ENCODE measurements at regions not wholly inside any gene's neighbourhood (a gene's known extent, or its start where the extent isn't known, plus 50 kb on each side); places are given as distances from the start of the nearest gene placed in this dataset.

- H3K4me3 ChIP-seq = no peak overlapping the region
- ATAC-seq (no peak), DNase-seq (no peak)
- no peaks in the 10 kb centered on the region for H3K4me1 ChIP-seq
- H3K9me3 ChIP-seq = no peaks in the 10 kb centered on the region
- 35 to 46% methylated on average over 1 of the region's 1 CpG for WGBS, 2 donors
- TF ChIP-seq, protein P1, sequence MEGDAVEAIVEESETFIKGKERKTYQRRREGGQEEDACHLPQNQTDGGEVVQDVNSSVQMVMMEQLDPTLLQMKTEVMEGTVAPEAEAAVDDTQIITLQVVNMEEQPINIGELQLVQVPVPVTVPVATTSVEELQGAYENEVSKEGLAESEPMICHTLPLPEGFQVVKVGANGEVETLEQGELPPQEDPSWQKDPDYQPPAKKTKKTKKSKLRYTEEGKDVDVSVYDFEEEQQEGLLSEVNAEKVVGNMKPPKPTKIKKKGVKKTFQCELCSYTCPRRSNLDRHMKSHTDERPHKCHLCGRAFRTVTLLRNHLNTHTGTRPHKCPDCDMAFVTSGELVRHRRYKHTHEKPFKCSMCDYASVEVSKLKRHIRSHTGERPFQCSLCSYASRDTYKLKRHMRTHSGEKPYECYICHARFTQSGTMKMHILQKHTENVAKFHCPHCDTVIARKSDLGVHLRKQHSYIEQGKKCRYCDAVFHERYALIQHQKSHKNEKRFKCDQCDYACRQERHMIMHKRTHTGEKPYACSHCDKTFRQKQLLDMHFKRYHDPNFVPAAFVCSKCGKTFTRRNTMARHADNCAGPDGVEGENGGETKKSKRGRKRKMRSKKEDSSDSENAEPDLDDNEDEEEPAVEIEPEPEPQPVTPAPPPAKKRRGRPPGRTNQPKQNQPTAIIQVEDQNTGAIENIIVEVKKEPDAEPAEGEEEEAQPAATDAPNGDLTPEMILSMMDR (IDR thresholded peaks at IDR 0.05) = no peak
- intact Hi-C loops (cut with DNase I) = no loop called here
- H3K36me3 ChIP-seq = no peaks in the 10 kb centered on the region
- no peaks in the 10 kb centered on the region for H3K27me3 ChIP-seq
- H3K27ac ChIP-seq = no peak overlapping the region
These were observed 2128.3 kb upstream of the C9orf72 start for GRCh38 chr9:29701559-29701958.

DNA sequence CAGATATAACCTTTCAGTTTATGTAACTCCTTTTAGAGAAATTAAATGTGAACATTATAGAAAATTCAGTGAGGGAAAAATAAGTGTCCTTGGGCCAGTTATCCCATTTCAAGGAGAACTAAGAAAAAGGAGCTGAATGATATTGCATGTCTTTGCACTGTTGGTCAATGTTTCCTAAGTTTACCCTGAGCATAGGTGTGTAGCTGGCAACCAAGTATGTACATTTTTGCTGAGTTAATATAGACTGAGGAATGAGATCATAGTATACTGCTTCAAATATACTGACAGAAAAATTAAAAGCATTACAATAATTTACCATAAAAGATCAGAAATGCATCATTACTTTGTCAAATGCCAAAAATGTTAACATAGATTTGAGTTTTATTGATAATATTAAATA lies 2128.7 kb upstream of the C9orf72 start:
- TF ChIP-seq, protein P1 (IDR thresholded peaks at IDR 0.05) = no peak
- ATAC-seq = no peak

GRCh38 chr9:29714860-29715259 lies 2141.6 kb upstream of the C9orf72 start:
- H3K4me1 ChIP-seq = no peaks in the 10 kb centered on the region
- TF ChIP-seq, protein P1 (IDR thresholded peaks at IDR 0.05) = no peak
- intact Hi-C loops (cut with DNase I) = loop anchor here in 1 of 10 donors (5.0 kb wide), 1 partner anchor 312 kb away; no protein-coding TSS in a partner anchor

More for the DNA sequence above, 2128.7 kb upstream of the C9orf72 start:
- H3K27ac ChIP-seq = no peak overlapping the region
- intact Hi-C loops (cut with DNase I) = no loop called here
- no peaks in the 10 kb centered on the region for H3K4me1 ChIP-seq
- H3K4me3 ChIP-seq = no peak overlapping the region
- no peak for DNase-seq
- no peaks in the 10 kb centered on the region for H3K27me3 ChIP-seq
- no peaks in the 10 kb centered on the region for H3K9me3 ChIP-seq
- H3K36me3 ChIP-seq = no peaks in the 10 kb centered on the region

DNA sequence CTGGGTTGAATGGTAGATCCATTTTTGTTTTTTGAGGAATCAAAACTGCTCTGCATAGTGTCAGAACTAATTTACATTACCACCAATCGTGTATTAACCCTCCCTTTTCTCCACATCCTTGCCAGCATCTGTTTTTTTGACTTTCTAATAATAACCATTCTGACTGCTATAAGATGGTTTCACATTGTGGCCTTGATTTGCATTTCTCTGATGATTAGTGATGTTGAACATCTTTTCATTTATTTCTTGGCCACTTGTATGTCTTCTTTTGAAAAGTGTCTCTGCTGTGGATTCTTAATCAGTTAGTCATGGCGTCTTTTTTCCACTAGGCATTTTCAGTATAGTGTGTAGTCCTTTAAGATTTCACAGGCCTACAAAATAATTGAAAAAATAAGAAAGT lies 2144.3 kb upstream of the C9orf72 start:
- WGBS, 2 donors = 58% methylated on average over 2 of the region's 2 CpGs

More at GRCh38 chr9:29714860-29715259, 2141.6 kb upstream of the C9orf72 start:
- H3K27me3 ChIP-seq = no peaks in the 10 kb centered on the region
- no peak for ATAC-seq
- H3K27ac ChIP-seq = no peak overlapping the region
- H3K9me3 ChIP-seq = peaks cover 0 to 6% (median 0%) of the 10 kb centered on the region in 11 donors
- no peak for DNase-seq
- WGBS, 2 donors = 25 to 26% methylated on average over 2 of the region's 2 CpGs
- H3K36me3 ChIP-seq = no peaks in the 10 kb centered on the region
- H3K4me3 ChIP-seq = no peak overlapping the region

More for the DNA sequence above, 2144.3 kb upstream of the C9orf72 start:
- Histone ChIP-seq H3K4me1 (no peaks in the 10 kb centered on the region), H3K27ac (no peak overlapping the region), H3K4me3 (no peak overlapping the region), H3K27me3 (no peaks in the 10 kb centered on the region), H3K36me3 (no peaks in the 10 kb centered on the region), H3K9me3 (peaks cover 0 to 11% (median 0%) of the 10 kb centered on the region in 11 donors)
- DNase-seq (no peak), ATAC-seq (no peak)
- TF ChIP-seq, protein P1 (IDR thresholded peaks at IDR 0.05) = no peak
- intact Hi-C loops (cut with DNase I) = no loop called here
